HG02642 (cell line): ENCODE measurements at regions not wholly inside any gene's neighbourhood (a gene's known extent, or its start where the extent isn't known, plus 50 kb on each side); places are given as distances from the start of the nearest gene placed in this dataset.

Source experiments
- ATAC-seq: cut with Tn5 transposase; IDR thresholded peaks from one replicate; pipeline ENCODE4 v1.9.1; 2021; ENCODE audit warnings: mild to moderate bottlenecking; ENCODE audit not compliant: unreplicated experiment, poor library complexity

DNA sequence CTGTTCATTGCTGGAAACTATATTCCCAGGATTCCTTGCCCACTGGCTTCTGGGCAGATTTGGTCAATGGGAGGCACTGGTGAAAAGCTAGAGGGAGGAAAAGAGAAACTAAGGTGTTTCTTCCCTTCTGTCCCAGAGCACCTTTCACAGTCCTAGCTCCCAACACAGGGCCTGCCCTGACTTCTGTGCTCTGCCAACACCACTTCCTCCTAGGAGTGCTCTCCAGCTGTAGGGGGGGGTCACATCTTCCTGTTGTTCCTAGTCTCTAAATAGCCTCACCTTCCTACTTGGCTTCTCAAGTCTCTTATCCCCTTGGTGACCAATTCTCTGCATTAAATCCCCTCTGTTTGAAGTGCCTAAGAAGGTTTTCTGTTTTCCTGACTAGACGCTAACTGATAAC is 115.4 kb downstream of the ADRB2 start:
- ATAC-seq: no peak

DNA sequence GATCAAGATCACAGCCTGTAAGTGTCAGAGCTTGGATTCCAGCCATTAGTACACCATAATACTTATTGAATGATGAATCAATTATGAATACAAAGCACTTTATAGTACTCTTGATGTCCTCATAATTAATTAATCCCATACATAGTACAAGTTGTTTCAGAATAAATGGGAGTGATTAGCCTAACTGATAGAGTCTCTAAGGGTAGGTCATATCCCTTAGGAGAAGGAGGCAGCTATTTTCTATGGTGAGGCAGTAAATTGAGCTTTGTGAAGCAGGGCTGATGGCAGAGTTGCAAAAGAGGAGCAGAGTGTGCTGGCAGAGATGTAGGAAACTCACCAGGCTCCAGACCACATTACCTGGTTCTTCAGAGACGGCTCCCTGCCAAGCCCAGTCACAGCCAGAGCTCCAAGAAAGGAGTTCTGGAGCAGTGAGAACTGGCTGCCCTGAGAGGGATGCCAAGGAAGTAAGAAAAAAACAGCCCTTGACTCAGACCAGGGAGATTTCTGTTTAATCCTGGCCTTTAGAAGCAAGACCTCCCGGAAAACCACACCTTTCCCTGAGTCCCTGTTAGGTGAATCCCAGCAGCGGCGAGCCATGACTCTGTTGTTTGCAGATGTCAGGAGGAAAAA is 112.9 kb downstream of the SH3TC2 start:
- no peak for ATAC-seq

DNA sequence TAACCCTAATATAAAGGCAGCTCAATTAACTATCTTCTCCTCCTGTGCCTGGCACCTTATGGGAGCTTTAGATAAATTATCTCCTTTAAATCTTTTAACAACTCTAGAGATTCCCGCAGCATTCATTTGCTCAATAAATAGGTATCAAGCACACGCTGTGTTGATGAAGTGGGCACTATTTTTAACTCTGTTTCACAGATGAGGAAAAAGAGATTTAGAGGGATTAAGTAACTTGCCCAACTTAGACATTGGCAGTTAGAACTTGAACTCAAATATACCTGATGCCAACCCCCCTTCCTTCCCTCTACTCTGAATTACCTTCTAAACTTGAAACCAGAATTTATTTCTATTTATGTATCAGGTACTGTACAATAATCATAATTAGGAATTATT is 112.4 kb downstream of the SH3TC2 start:
- no peak for ATAC-seq

DNA sequence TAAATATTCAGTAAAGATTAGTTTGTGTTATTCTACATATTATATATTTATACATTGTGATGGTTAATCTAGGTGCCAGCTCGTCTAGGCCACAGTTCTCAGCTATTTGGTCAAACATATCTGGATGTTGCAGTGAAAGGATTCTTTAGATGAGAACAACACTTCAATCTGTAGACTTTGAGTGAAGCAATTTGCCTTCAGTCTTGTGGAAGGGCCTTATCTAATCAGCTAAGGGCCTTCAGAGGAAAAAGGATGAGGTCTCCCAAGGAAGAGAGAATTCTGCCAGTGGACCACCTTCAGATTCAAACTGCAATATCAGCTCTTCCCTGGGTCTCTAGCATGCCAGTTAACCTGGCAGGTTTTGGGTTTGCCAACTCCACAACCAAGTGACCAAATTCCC is 112.0 kb downstream of the SH3TC2 start:
- ATAC-seq: no peak

DNA sequence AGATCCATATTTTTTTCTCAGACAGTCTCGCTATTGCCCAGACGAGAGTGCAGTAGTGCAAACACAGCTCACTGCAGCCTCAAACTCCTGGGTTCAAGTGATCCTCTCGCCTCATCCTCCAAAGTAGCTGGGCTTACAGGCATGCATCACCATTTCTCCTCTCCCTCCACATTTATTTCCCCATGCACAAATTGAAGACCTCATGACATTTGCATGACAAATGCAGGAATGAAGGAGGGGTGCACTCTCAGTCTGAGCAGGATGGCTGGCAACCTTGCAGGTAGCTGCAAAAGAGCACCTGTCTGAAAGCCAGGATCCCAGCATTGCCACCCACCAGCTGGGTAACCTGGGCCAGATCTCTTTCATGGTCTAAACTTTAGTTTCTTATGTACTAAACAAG is 111.2 kb downstream of the SH3TC2 start:
- no peak for ATAC-seq

DNA sequence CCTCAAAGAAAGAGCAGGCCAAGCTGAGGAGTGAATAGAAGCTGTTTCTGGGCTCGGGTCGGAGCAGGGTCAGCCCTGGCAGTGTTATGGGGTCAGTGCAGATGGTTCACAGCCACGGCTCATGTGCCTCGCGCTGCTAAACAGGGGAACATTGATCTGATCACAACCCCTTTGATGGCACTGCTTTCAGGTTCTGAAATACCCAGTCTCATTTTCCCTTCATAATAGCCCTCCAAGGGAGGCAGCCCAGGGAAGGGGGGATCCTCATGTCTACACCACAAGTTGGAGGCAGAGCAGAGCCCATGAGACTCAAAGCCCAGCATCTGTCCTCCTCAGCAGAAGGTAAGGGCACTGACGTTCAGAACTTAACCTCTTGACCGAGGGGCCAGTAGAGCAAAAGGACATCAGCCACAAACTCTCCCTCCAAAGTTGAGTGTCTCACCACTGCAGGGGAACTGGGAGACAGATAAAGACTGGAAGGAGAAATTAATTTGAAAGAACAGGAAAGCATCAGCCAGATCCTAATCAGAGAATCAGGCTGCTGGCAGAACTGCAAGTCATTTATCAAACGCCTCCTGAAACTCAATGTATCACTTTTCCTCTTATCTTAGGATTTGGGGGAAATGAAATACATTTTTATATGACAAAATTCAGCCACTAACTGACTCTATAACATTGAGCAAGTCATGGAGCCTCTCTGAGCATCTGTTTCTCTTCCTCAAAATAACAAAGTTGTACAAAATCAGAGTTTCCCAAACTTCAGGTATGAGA is 110.6 kb downstream of the SH3TC2 start:
- no peak for ATAC-seq

DNA sequence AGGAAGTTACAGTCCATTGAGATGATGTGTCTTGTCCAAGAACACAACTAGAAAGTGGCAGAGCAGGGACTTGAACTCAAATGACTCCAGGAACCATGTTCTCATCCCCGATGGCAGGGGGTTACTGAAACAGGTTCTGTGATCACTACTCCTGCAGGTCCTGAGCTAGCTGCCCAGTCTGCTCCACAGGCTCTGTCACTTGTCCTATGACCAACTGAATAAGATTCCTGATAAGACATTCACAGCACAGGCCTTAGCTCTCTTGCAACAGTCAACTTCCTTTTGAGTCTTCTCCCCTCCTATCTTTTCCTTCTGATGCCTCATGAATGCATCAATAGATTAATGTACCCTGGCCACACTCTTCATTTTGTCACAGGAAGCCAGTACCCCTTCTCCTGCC is 109.2 kb downstream of the SH3TC2 start:
- ATAC-seq: no peak
